ENCODE measurements at regions not wholly inside any gene's neighbourhood (a gene's known extent, or its start where the extent isn't known, plus 50 kb on each side); places are given as distances from the start of the nearest gene placed in this dataset.

DNA sequence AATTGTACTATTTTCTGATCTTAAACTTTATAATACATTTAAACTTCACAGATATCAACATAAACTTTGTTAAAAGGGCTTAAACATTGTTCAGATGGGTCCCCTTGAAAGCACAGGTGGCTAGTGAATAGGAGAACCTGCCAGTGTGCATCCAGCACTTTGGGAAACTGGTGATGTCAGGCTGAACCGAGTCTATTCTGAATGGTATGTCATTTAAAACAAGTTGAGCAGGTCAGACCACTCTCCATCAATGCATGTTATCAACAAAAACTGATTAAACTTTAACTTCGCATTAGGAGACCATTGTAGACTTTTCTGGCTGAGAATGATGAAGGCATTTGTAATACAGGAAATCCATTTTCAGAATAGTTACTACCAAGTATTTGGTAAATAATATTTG is 50.1 kb upstream of the FREM2 start (continued):
- TF ChIP-seq MXI1 (IDR thresholded peaks at IDR 0.05; ENCODE audit: low read depth, low read length), result no peak
- TF ChIP-seq TEAD4 (IDR thresholded peaks at IDR 0.05; ENCODE audit: borderline replicate concordance, insufficient read depth), result no peak

Measured in SK-N-SH (cell line).